Smooth muscle cell (in vitro differentiated cells): ENCODE measurements at regions not wholly inside any gene's neighbourhood (a gene's known extent, or its start where the extent isn't known, plus 50 kb on each side); places are given as distances from the start of the nearest gene placed in this dataset.

Experiments used
- DNase-seq: peaks from one replicate; lab custom pipeline; 2025; ENCODE audit not compliant: unreplicated experiment; lab: John Stamatoyannopoulos, UW
- H2AFZ ChIP-seq: fragments of 200-600 bp; sonication (generic); 2 replicates; pipeline ENCODE4 v1.6.0; 2016; ENCODE audit warnings: antibody characterized with exemption, low read depth, mild to moderate bottlenecking
- H3F3A ChIP-seq: fragments of 200-600 bp; sonication (generic); 2 replicates; pipeline ENCODE4 v1.6.0; 2017; ENCODE audit warnings: antibody characterized with exemption, low read depth
- H3K27ac ChIP-seq: fragments of 200-600 bp; sonication (generic); 2 replicates; pipeline ENCODE4 v1.5.1; 2016; ENCODE audit warnings: low read depth, mild to moderate bottlenecking
- H3K27me3 ChIP-seq: fragments of 200-600 bp; sonication (generic); 2 replicates; pipeline ENCODE4 v1.6.1; 2016; ENCODE audit warnings: low read depth, mild to moderate bottlenecking
- H3K36me3 ChIP-seq: fragments of 200-600 bp; sonication (generic); 2 replicates; pipeline ENCODE4 v1.5.1; 2016; ENCODE audit warnings: low read depth
- H3K4me1 ChIP-seq: fragments of 200-600 bp; sonication (generic); 2 replicates; pipeline ENCODE4 v1.5.1; 2016; ENCODE audit warnings: low read depth
- H3K4me2 ChIP-seq: fragments of 200-600 bp; sonication (generic); 2 replicates; pipeline ENCODE4 v1.6.0; 2016; ENCODE audit warnings: mild to moderate bottlenecking
- H3K4me3 ChIP-seq: fragments of 200-600 bp; sonication (generic); 2 replicates; pipeline ENCODE4 v1.5.1; 2016; ENCODE audit warnings: mild to moderate bottlenecking
- H3K79me2 ChIP-seq: fragments of 200-600 bp; sonication (generic); 2 replicates; pipeline ENCODE4 v1.6.0; 2016; ENCODE audit warnings: low read depth, mild to moderate bottlenecking
- H3K9ac ChIP-seq: fragments of 200-600 bp; sonication (generic); 2 replicates; pipeline ENCODE4 v1.6.0; 2016; ENCODE audit warnings: low read depth
- H3K9me3 ChIP-seq: fragments of 200-600 bp; sonication (generic); replicated peaks from 2 replicates; pipeline ENCODE4 v1.5.1; 2016; ENCODE audit warnings: low read depth
- H4K20me1 ChIP-seq: fragments of 200-600 bp; sonication (generic); 2 replicates; pipeline ENCODE4 v1.6.0; 2016; ENCODE audit warnings: low read depth
- WGBS: methylation state at CpG from one replicate; pipeline ENCODE4 v1.1.7; 2016; ENCODE audit warnings: low lambda C conversion rate; 5-methylcytosine and 5-hydroxymethylcytosine counted together
- TF ChIP-seq, protein P1 (sequence below): fragments of 200-600 bp; sonication (generic); IDR thresholded peaks from 2 replicates; pipeline ENCODE4 v1.5.1; 2017; ENCODE audit warnings: borderline replicate concordance, mild to moderate bottlenecking, antibody characterized with exemption; ENCODE audit not compliant: insufficient read depth, poor library complexity, severe bottlenecking

DNA sequence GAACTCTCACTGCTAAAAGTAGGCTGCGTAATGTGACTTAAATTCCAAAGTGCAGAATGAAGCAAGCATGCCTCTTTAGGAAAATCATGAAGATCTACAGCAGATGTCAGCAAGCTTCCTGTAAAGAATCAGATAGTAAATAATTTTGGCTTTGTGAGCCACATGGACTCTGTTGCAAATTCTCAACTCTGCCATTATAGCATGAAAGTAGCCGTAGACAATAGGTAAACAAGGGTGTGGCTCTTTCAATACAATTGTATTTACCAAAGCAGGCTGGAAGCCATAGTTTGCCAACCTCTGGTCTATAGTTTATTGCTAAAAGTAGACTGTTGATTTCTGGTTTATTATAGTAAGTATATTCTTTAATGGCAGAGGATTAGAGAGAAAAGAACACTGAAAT is 80.3 kb upstream of the FAM9B start:
- Histone ChIP-seq H3K79me2 (no peaks in the 10 kb centered on the region), H3K27ac (no peak overlapping the region), H3K36me3 (no peaks in the 10 kb centered on the region), H4K20me1 (no peaks in the 10 kb centered on the region), H3K4me1 (no peaks in the 10 kb centered on the region), H3K4me3 (no peak overlapping the region), H3K27me3 (no peaks in the 10 kb centered on the region), H3F3A (no peaks in the 10 kb centered on the region), H3K9ac (no peak overlapping the region), H3K9me3 (no peaks in the 10 kb centered on the region), H2AFZ (no peak overlapping the region), H3K4me2 (no peak overlapping the region)
- 90% methylated on average over 2 of the region's 2 CpGs for WGBS
- no peak for DNase-seq
- TF ChIP-seq, protein P1, sequence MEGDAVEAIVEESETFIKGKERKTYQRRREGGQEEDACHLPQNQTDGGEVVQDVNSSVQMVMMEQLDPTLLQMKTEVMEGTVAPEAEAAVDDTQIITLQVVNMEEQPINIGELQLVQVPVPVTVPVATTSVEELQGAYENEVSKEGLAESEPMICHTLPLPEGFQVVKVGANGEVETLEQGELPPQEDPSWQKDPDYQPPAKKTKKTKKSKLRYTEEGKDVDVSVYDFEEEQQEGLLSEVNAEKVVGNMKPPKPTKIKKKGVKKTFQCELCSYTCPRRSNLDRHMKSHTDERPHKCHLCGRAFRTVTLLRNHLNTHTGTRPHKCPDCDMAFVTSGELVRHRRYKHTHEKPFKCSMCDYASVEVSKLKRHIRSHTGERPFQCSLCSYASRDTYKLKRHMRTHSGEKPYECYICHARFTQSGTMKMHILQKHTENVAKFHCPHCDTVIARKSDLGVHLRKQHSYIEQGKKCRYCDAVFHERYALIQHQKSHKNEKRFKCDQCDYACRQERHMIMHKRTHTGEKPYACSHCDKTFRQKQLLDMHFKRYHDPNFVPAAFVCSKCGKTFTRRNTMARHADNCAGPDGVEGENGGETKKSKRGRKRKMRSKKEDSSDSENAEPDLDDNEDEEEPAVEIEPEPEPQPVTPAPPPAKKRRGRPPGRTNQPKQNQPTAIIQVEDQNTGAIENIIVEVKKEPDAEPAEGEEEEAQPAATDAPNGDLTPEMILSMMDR = no peak

DNA sequence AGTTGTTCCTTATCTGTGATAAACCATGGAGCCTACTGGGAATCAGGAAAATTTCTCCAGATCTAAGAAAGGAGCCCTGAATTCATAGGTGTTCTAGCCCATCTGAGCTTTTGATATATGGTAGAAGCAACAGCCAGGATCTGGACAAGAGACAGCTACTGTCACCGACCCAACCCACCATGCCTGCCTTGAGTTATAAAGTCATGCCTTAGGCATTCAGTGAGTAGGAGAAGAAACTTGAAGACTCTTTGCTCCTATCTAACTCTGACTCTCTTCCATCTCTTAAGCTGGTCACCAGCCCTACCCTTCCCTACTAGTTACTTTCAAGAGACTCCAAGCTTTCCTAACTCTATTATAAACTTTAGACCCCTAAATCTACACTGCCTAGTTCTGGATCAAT is 83.9 kb upstream of the FAM9B start:
- Histone ChIP-seq H3K4me3 (no peak overlapping the region), H3K4me2 (no peak overlapping the region), H2AFZ (no peak overlapping the region), H3K9me3 (no peaks in the 10 kb centered on the region), H4K20me1 (no peaks in the 10 kb centered on the region), H3K36me3 (no peaks in the 10 kb centered on the region), H3K9ac (no peak overlapping the region), H3F3A (no peaks in the 10 kb centered on the region), H3K79me2 (no peaks in the 10 kb centered on the region), H3K27ac (no peak overlapping the region), H3K27me3 (no peaks in the 10 kb centered on the region), H3K4me1 (no peaks in the 10 kb centered on the region)
- TF ChIP-seq, protein P1 = no peak
- no peak for DNase-seq
- 38% methylated on average over 1 of the region's 1 CpG for WGBS

DNA sequence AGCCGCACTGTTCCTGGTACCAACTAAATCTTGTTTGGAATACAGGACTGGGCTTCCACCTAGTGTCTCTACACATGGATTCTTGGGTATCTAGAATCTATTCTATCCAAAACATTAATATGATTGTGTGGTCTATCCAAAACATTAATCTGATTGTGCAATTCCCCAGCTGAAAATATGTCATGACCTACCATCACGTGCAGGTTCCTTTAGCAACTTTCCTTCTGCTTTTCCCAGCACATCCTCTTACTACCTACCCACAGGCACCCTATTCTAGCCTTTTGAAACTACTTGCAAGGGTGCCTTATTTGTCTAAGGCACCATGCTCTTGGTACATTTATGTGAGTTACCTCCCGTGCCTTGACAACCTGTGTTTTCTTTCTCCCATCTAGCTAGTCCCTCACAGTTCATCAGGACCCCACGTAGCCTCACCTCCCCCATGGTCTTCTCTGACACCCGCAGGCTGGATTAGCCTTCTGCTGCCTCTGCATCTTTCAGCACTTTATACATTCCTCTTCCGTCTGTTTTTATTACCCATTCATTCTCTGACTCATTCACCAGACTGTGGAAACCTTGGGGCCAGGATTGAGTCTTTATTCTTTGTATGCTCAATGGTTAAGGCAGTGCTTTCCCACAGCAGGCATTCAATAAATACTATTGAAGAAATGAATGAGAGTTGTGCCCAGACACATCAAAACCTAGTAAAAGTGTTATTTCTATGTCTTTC is 88.8 kb upstream of the FAM9B start:
- H3F3A ChIP-seq = no peaks in the 10 kb centered on the region
- TF ChIP-seq, protein P1 = no peak
- no peak overlapping the region for H3K4me2 ChIP-seq
- no peak for DNase-seq
- H3K36me3 ChIP-seq = no peaks in the 10 kb centered on the region
- H2AFZ ChIP-seq = no peak overlapping the region
- H3K4me1 ChIP-seq = no peaks in the 10 kb centered on the region
- no peak overlapping the region for H3K27ac ChIP-seq
- H3K4me3 ChIP-seq = no peak overlapping the region
- H3K79me2 ChIP-seq = no peaks in the 10 kb centered on the region
- WGBS = 47% methylated on average over 6 of the region's 6 CpGs
- H3K27me3 ChIP-seq = no peaks in the 10 kb centered on the region
- H4K20me1 ChIP-seq = no peaks in the 10 kb centered on the region
- no peak overlapping the region for H3K9ac ChIP-seq
- H3K9me3 ChIP-seq = no peaks in the 10 kb centered on the region

DNA sequence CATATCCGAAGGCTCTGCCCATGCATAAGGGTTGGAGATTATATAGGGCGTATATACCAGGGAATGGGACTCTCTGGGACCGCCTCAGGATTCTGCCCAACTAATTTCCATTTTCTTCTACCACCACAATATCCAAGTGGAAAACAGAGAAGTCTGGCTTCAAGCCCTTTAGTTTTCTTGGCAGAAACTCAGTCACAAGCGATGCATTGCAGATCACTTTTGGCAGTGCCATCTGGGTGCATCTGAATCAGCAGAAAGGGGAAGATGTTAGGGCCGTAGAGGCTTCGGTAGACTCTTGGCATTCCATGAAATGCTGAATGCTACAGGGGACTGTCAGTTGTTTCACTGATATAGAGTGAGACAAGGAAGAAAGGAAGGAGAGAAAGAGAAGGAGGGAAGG is 94.1 kb upstream of the FAM9B start:
- Histone ChIP-seq H3K27me3 (no peaks in the 10 kb centered on the region), H3K4me1 (no peaks in the 10 kb centered on the region), H3K4me2 (no peak overlapping the region), H3K4me3 (no peak overlapping the region), H3K36me3 (no peaks in the 10 kb centered on the region), H4K20me1 (no peaks in the 10 kb centered on the region), H3K9me3 (no peaks in the 10 kb centered on the region), H2AFZ (no peak overlapping the region), H3F3A (no peaks in the 10 kb centered on the region), H3K79me2 (no peaks in the 10 kb centered on the region), H3K9ac (no peak overlapping the region), H3K27ac (no peak overlapping the region)
- no peak for DNase-seq
- TF ChIP-seq, protein P1 = no peak
- WGBS = 84% methylated on average over 6 of the region's 6 CpGs
